ENCODE measurements at regions not wholly inside any gene's neighbourhood (a gene's known extent, or its start where the extent isn't known, plus 50 kb on each side); places are given as distances from the start of the nearest gene placed in this dataset.

GRCh38 chr14:94682061-94682516, 69.9 kb downstream of the SERPINA3 start:
- no peak for DNase-seq

- peak in 1 of 2 experiments; percentile 56 for DNase-seq
Observed at GRCh38 chr14:94681300-94682060, 69.3 kb downstream of the SERPINA3 start.

- DNase-seq = no peak
Observed at GRCh38 chr14:94680862-94681288, 68.7 kb downstream of the SERPINA3 start.

GRCh38 chr14:94679937-94680861, 68.0 kb downstream of the SERPINA3 start:
- no peak for DNase-seq

- DNase-seq = no peak
Observed at GRCh38 chr14:94679106-94679810, 67.1 kb downstream of the SERPINA3 start.

- no peak for DNase-seq
Observed at GRCh38 chr14:94677747-94678146, 65.6 kb downstream of the SERPINA3 start.

- DNase-seq = no peak
Observed at GRCh38 chr14:94677213-94677612, 65.0 kb downstream of the SERPINA3 start.

- DNase-seq = peak in 1 of 2 experiments; percentile 39
Observed at GRCh38 chr14:94676495-94677185, 64.4 kb downstream of the SERPINA3 start.

GRCh38 chr14:94675036-94675435, 62.8 kb downstream of the SERPINA3 start:
- no peak for DNase-seq

GRCh38 chr14:94673781-94674231, 61.6 kb downstream of the SERPINA3 start:
- no peak for DNase-seq
